Keratinocyte (primary cell): ENCODE measurements at regions not wholly inside any gene's neighbourhood (a gene's known extent, or its start where the extent isn't known, plus 50 kb on each side); places are given as distances from the start of the nearest gene placed in this dataset.

Experiments
- DNase-seq: peaks from one replicate; pipeline ENCODE4 v3.0.0-alpha.2; 2011; ENCODE audit warnings: low read depth, missing footprints, low spot score
- FAIRE-seq: peaks from 2 replicates; lab custom pipeline; 2011; peaks lifted over from hg19 to GRCh38; lab: Jason Lieb, UNC
- H2AFZ ChIP-seq: 2 replicates; pipeline ENCODE4 v1.6.0; 2012; ENCODE audit warnings: low read length, control low read depth, inconsistent platforms; ENCODE audit not compliant: control insufficient read depth
- H3K27ac ChIP-seq: 2 replicates; pipeline ENCODE4 v1.5.1; 2011; ENCODE audit warnings: low read length; ENCODE audit not compliant: control insufficient read depth, insufficient read depth
- H3K27me3 ChIP-seq: 3 replicates; pipeline ENCODE4 v1.6.0; 2011; ENCODE audit warnings: low read length; ENCODE audit not compliant: control insufficient read depth, insufficient read depth; ENCODE audit errors: extremely low read depth
- H3K36me3 ChIP-seq, 2 experiments: 2 replicates in 1 of 2; 3 replicates in 1 of 2; pipeline ENCODE4 v1.5.1; 2011; ENCODE audit warnings: low read length in 2 of 2, mild to moderate bottlenecking in 1 of 2; ENCODE audit not compliant: control insufficient read depth in 2 of 2, insufficient read depth in 2 of 2; ENCODE audit errors: extremely low read depth in 1 of 2
- H3K4me1 ChIP-seq: 3 replicates; pipeline ENCODE4 v1.5.1; 2011; ENCODE audit warnings: low read length; ENCODE audit not compliant: control insufficient read depth, insufficient read depth; ENCODE audit errors: extremely low read depth
- H3K4me2 ChIP-seq: 3 replicates; pipeline ENCODE4 v1.6.0; 2011; ENCODE audit warnings: low read depth, low read length; ENCODE audit not compliant: control insufficient read depth, insufficient read depth; ENCODE audit errors: extremely low read depth
- H3K4me3 ChIP-seq, 3 experiments: fragments of 200-600 bp in 1 of 3; sonication (generic) in 1 of 3; 2 replicates in 2 of 3; 3 replicates in 1 of 3; pipeline ENCODE4 v1.5.1; 2011 to 2016; ENCODE audit warnings: low read length in 3 of 3, mild to moderate bottlenecking in 3 of 3, control low read depth in 2 of 3, inconsistent platforms in 1 of 3, low read depth in 1 of 3, mixed read lengths in 1 of 3, mixed run types in 1 of 3, moderate library complexity in 1 of 3; ENCODE audit not compliant: control insufficient read depth in 2 of 3, insufficient read depth in 2 of 3; ENCODE audit errors: extremely low read depth in 1 of 3
- H3K79me2 ChIP-seq: 2 replicates; pipeline ENCODE4 v1.6.0; 2012; ENCODE audit warnings: low read length; ENCODE audit not compliant: control insufficient read depth, insufficient read depth
- H3K9ac ChIP-seq: 3 replicates; pipeline ENCODE4 v1.6.0; 2011; ENCODE audit warnings: low read length; ENCODE audit not compliant: control insufficient read depth, insufficient read depth; ENCODE audit errors: extremely low read depth
- H3K9me1 ChIP-seq: 3 replicates; pipeline ENCODE4 v1.6.0; 2011; ENCODE audit warnings: low read length; ENCODE audit not compliant: control insufficient read depth, insufficient read depth; ENCODE audit errors: extremely low read depth
- H3K9me3 ChIP-seq: 2 replicates; pipeline ENCODE4 v1.5.1; 2012; ENCODE audit warnings: low read depth, low read length; ENCODE audit not compliant: control insufficient read depth
- H4K20me1 ChIP-seq: 3 replicates; pipeline ENCODE4 v1.6.0; 2011; ENCODE audit warnings: low read length; ENCODE audit not compliant: control insufficient read depth, insufficient read depth; ENCODE audit errors: extremely low read depth
- CTCF ChIP-seq, 3 experiments: IDR thresholded peaks in 1 of 3; conservative IDR thresholded peaks in 1 of 3; optimal IDR thresholded peaks in 1 of 3; 2 replicates in 2 of 3; 3 replicates in 1 of 3; pipeline versions ENCODE3 to v1.5.1; 2011; ENCODE audit warnings: low read length in 3 of 3, mild to moderate bottlenecking in 3 of 3, moderate library complexity in 2 of 3, control low read depth in 1 of 3, inconsistent platforms in 1 of 3; ENCODE audit not compliant: insufficient read depth in 2 of 3; ENCODE audit errors: extremely low read depth in 1 of 3
- EZH2 ChIP-seq: IDR thresholded peaks from one replicate; pipeline ENCODE4 v1.6.1; 2012; ENCODE audit warnings: inconsistent platforms, mild to moderate bottlenecking, low read length, moderate library complexity
- dilution Hi-C: fragments of 300-500 bp; cut with MboI; formaldehyde crosslinking; loops from one replicate; pipeline ENCODE4 v1.7.0; 2020; ENCODE audit warnings: low sequenced_read_pairs; ENCODE audit not compliant: extremely low pct_ligation_motif_present

GRCh38 chr2:19811186-19811585, 90.6 kb downstream of the TTC32 start:
- H3K4me2 ChIP-seq, result no peak overlapping the region
- no peaks in the 10 kb centered on the region for H3K4me1 ChIP-seq
- DNase-seq (no peak), FAIRE-seq (no peak)
- H3K36me3 ChIP-seq, result no peaks in the 10 kb centered on the region
- TF ChIP-seq EZH2 (no peak), CTCF (optimal IDR thresholded peaks at IDR 0.05 in 1 of 3, IDR thresholded peaks at IDR 0.05 in 1 of 3, conservative IDR thresholded peaks at IDR 0.05 in 1 of 3; ENCODE audit: extremely low read depth in 1 of 3, insufficient read depth in 2 of 3, low read length in 3 of 3) (no peak)
- no peak overlapping the region for H3K4me3 ChIP-seq
- no peaks in the 10 kb centered on the region for H4K20me1 ChIP-seq
- H3K9ac ChIP-seq, result no peak overlapping the region
- H3K9me1 ChIP-seq, result no peaks in the 10 kb centered on the region
- no peak overlapping the region for H2AFZ ChIP-seq
- no peaks in the 10 kb centered on the region for H3K9me3 ChIP-seq
- no peak overlapping the region for H3K27ac ChIP-seq
- dilution Hi-C loops, result no loop called here
- no peaks in the 10 kb centered on the region for H3K79me2 ChIP-seq
- H3K27me3 ChIP-seq, result peaks cover 13% of the 10 kb centered on the region

GRCh38 chr2:19810637-19811036, 91.1 kb downstream of the TTC32 start:
- H2AFZ ChIP-seq, result no peak overlapping the region
- DNase-seq (no peak), FAIRE-seq (no peak)
- H3K9ac ChIP-seq, result no peak overlapping the region
- TF ChIP-seq EZH2, result no peak
- no peak for TF ChIP-seq CTCF (optimal IDR thresholded peaks at IDR 0.05 in 1 of 3, IDR thresholded peaks at IDR 0.05 in 1 of 3, conservative IDR thresholded peaks at IDR 0.05 in 1 of 3; ENCODE audit: extremely low read depth in 1 of 3, insufficient read depth in 2 of 3, low read length in 3 of 3)
- H3K4me3 ChIP-seq, result no peak overlapping the region
- no peaks in the 10 kb centered on the region for H3K9me3 ChIP-seq
- H3K27ac ChIP-seq, result no peak overlapping the region
- H3K4me1 ChIP-seq, result no peaks in the 10 kb centered on the region
- H3K9me1 ChIP-seq, result no peaks in the 10 kb centered on the region
- peaks cover 15% of the 10 kb centered on the region for H3K27me3 ChIP-seq
- H3K36me3 ChIP-seq, result no peaks in the 10 kb centered on the region
- H3K79me2 ChIP-seq, result no peaks in the 10 kb centered on the region
- dilution Hi-C loops, result no loop called here
- H4K20me1 ChIP-seq, result no peaks in the 10 kb centered on the region
- no peak overlapping the region for H3K4me2 ChIP-seq
